Fibroblast of pulmonary artery (primary cell): ENCODE measurements at regions not wholly inside any gene's neighbourhood (a gene's known extent, or its start where the extent isn't known, plus 50 kb on each side); places are given as distances from the start of the nearest gene placed in this dataset.

Experiments
- DNase-seq: peaks from one replicate; pipeline ENCODE4 v3.0.0-alpha.2; 2010; ENCODE audit warnings: low read depth
- H3K4me3 ChIP-seq: replicated peaks from 2 replicates; pipeline ENCODE4 v1.5.1; 2011; ENCODE audit warnings: low read depth, mild to moderate bottlenecking, control low read depth, low read length, moderate library complexity
- TF ChIP-seq, protein P1 (sequence below): IDR thresholded peaks from 2 replicates; pipeline ENCODE4 v1.5.1; 2011; ENCODE audit warnings: mild to moderate bottlenecking, control low read depth, low read length, inconsistent platforms; ENCODE audit errors: missing control alignments

DNA sequence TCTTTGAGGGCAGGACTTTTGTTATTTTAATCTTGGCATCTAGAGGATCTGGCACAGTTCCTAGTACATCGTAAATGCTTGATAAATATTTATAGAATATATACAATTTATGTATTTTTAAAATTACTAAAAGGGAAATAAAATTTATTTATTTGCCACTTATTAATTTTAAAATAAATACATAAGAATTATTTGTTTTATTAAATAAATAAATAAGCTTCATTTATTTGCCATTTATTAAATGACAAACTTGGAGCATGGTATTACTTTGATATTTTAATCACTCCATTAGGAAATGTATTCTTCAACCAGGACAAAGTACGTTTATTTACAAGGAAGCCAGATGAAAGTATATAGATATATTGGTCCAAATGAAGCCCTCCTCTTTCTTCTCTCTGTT lies 118.7 kb upstream of the LRIG3 start:
- no peak for DNase-seq
- H3K4me3 ChIP-seq, result no peak overlapping the region
- TF ChIP-seq, protein P1, sequence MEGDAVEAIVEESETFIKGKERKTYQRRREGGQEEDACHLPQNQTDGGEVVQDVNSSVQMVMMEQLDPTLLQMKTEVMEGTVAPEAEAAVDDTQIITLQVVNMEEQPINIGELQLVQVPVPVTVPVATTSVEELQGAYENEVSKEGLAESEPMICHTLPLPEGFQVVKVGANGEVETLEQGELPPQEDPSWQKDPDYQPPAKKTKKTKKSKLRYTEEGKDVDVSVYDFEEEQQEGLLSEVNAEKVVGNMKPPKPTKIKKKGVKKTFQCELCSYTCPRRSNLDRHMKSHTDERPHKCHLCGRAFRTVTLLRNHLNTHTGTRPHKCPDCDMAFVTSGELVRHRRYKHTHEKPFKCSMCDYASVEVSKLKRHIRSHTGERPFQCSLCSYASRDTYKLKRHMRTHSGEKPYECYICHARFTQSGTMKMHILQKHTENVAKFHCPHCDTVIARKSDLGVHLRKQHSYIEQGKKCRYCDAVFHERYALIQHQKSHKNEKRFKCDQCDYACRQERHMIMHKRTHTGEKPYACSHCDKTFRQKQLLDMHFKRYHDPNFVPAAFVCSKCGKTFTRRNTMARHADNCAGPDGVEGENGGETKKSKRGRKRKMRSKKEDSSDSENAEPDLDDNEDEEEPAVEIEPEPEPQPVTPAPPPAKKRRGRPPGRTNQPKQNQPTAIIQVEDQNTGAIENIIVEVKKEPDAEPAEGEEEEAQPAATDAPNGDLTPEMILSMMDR, result no peak

GRCh38 chr12:59036973-59037762 lies 116.9 kb upstream of the LRIG3 start:
- TF ChIP-seq, protein P1, result no peak

DNA sequence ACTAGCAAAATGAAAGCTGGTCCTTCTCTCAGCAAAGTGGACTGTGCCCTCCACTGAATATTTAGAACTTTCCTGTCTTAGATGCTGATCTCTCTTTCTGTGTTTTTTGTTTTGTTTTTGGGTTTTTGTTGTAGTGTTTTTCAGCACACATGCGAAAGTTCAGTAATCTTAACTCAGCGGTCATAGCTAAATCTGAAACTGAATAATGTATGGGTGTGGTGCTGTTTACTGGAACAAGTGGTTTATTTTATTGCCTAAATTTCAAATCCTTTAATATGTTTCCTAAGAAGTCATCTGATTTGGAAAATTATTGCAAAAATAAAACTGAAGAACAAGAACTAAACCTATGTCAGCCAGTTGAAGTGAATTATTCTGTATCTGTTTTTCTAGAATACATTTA lies 116.0 kb upstream of the LRIG3 start:
- DNase-seq, result no peak
- TF ChIP-seq, protein P1, result no peak
- no peak overlapping the region for H3K4me3 ChIP-seq

More at GRCh38 chr12:59036973-59037762, 116.9 kb upstream of the LRIG3 start:
- DNase-seq, result peak; percentile 43
- H3K4me3 ChIP-seq, result no peak overlapping the region

DNA sequence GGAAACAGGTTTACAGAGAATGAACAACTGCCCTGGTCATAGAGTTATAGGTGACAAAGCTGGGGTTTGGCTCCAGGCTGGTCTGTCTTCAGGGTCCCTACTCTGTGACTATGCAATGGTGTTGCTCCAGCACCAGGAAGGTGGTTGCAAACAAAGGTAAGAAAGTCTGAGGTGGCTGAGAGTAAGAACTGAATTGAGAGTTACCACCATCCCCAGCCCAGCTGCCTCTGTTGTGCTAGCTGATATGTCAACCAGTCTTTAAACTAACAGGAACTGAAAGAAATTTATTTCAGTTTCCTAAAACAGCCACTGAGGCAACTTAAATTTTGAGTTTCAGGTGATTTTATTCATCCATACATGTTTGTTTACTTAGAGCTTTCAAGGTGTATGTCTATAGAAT lies 111.0 kb upstream of the LRIG3 start:
- TF ChIP-seq, protein P1, result no peak
- H3K4me3 ChIP-seq, result no peak overlapping the region
- no peak for DNase-seq

- no peak overlapping the region for H3K4me3 ChIP-seq
- TF ChIP-seq, protein P1, result no peak
- DNase-seq, result no peak
Measured at GRCh38 chr12:59030415-59030814, 110.1 kb upstream of the LRIG3 start.

- TF ChIP-seq, protein P1, result no peak
- H3K4me3 ChIP-seq, result no peak overlapping the region
- no peak for DNase-seq
Measured at GRCh38 chr12:59027199-59027598, 106.9 kb upstream of the LRIG3 start.

- DNase-seq, result no peak
- TF ChIP-seq, protein P1, result no peak
- H3K4me3 ChIP-seq, result no peak overlapping the region
Measured at GRCh38 chr12:59023861-59024424, 103.6 kb upstream of the LRIG3 start.
